Neural cell (in vitro differentiated cells): ENCODE measurements at regions not wholly inside any gene's neighbourhood (a gene's known extent, or its start where the extent isn't known, plus 50 kb on each side); places are given as distances from the start of the nearest gene placed in this dataset.

Source experiments
- H2AFZ ChIP-seq: fragments of 200-600, 300-800 bp; sonication (generic), shearing (Covaris generic); 2 replicates; pipeline ENCODE4 v1.6.0; 2014; ENCODE audit warnings: low read depth, mild to moderate bottlenecking, antibody characterized with exemption, low read length, moderate library complexity
- H3F3A ChIP-seq: fragments of 200-600 bp; shearing (Covaris generic); 2 replicates; pipeline ENCODE4 v1.6.1; 2016; ENCODE audit warnings: mild to moderate bottlenecking, moderate library complexity, mixed read lengths, antibody characterized with exemption, low read length; ENCODE audit not compliant: insufficient read depth, poor library complexity, severe bottlenecking
- H3K27ac ChIP-seq: fragments of 200-600, 300-800 bp; sonication (generic), shearing (Covaris generic); 2 replicates; pipeline ENCODE4 v1.5.1; 2014; ENCODE audit warnings: mild to moderate bottlenecking, low read length, moderate library complexity
- H3K27me3 ChIP-seq: fragments of 300-800, 200-600 bp; sonication (generic), shearing (Covaris generic); 2 replicates; pipeline ENCODE4 v1.6.0; 2014; ENCODE audit warnings: mild to moderate bottlenecking, low read depth, low read length, moderate library complexity; ENCODE audit not compliant: insufficient read depth
- H3K36me3 ChIP-seq: fragments of 300-800, 200-600 bp; sonication (generic), shearing (Covaris generic); 2 replicates; pipeline ENCODE4 v1.5.1; 2014; ENCODE audit warnings: mild to moderate bottlenecking, antibody characterized with exemption, low read length, moderate library complexity; ENCODE audit not compliant: insufficient read depth
- H3K4me2 ChIP-seq: fragments of 300-800, 200-600 bp; sonication (generic), shearing (Covaris generic); 2 replicates; pipeline ENCODE4 v1.6.0; 2014; ENCODE audit warnings: mild to moderate bottlenecking, low read length
- H3K4me3 ChIP-seq: fragments of 300-800, 200-600 bp; sonication (generic), shearing (Covaris generic); 2 replicates; pipeline ENCODE4 v1.5.1; 2014; ENCODE audit warnings: mild to moderate bottlenecking, low read length, moderate library complexity
- H3K79me2 ChIP-seq: fragments of 200-600 bp; shearing (Covaris generic); replicated peaks from 2 replicates; pipeline ENCODE4 v1.6.0; 2014; ENCODE audit warnings: mild to moderate bottlenecking, low read length, moderate library complexity; ENCODE audit not compliant: insufficient read depth
- H3K9ac ChIP-seq: fragments of 300-800, 200-600 bp; sonication (generic), shearing (Covaris generic); 2 replicates; pipeline ENCODE4 v1.6.1; 2016; ENCODE audit warnings: mild to moderate bottlenecking, low read length, mixed read lengths
- H3K9me2 ChIP-seq: fragments of 200-600 bp; shearing (Covaris generic); 2 replicates; pipeline ENCODE4 v1.6.1; 2016; ENCODE audit warnings: mild to moderate bottlenecking, low read length, mixed read lengths; ENCODE audit not compliant: insufficient read depth
- H3K9me3 ChIP-seq: fragments of 200-600, 300-800 bp; sonication (generic), shearing (Covaris generic); 2 replicates; pipeline ENCODE4 v1.6.1; 2016; ENCODE audit warnings: mild to moderate bottlenecking, mixed run types, low read length, moderate library complexity, mixed read lengths
- H4K20me1 ChIP-seq: fragments of 200-600 bp; shearing (Covaris generic); 2 replicates; pipeline ENCODE4 v1.6.1; 2016; ENCODE audit warnings: mild to moderate bottlenecking, mixed run types; ENCODE audit not compliant: insufficient read depth
- EP300 ChIP-seq: fragments of 450-650 bp; conservative IDR thresholded peaks from 2 replicates; pipeline ENCODE4 v1.6.1; 2014; ENCODE audit warnings: antibody characterized with exemption, mild to moderate bottlenecking, moderate library complexity; ENCODE audit not compliant: poor library complexity, severe bottlenecking
- EZH2 ChIP-seq: fragments of 200-600, 300-800 bp; shearing (Covaris generic), sonication (generic); IDR thresholded peaks from 2 replicates; pipeline ENCODE4 v1.6.1; 2014; ENCODE audit warnings: antibody characterized with exemption, low read length, borderline replicate concordance, mild to moderate bottlenecking; ENCODE audit not compliant: insufficient read depth, poor library complexity, severe bottlenecking
- MXI1 ChIP-seq: fragments of 450-650 bp; conservative IDR thresholded peaks from 2 replicates; pipeline ENCODE4 v1.6.1; 2014; ENCODE audit warnings: antibody characterized with exemption, mild to moderate bottlenecking; ENCODE audit not compliant: poor library complexity, severe bottlenecking
- POLR2AphosphoS5 ChIP-seq: IDR thresholded peaks from 2 replicates; pipeline ENCODE4 v1.6.1; 2012
- RAD21 ChIP-seq: fragments of 450-650 bp; conservative IDR thresholded peaks from 2 replicates; pipeline ENCODE4 v1.6.1; 2014; ENCODE audit warnings: antibody characterized with exemption, mild to moderate bottlenecking, moderate library complexity
- SMC3 ChIP-seq: fragments of 450-650 bp; conservative IDR thresholded peaks from 2 replicates; pipeline ENCODE4 v1.6.1; 2014; ENCODE audit warnings: antibody characterized with exemption, mild to moderate bottlenecking, moderate library complexity; ENCODE audit not compliant: poor library complexity
- TAF1 ChIP-seq: IDR thresholded peaks from 2 replicates; pipeline ENCODE4 v1.6.1; 2012; ENCODE audit warnings: low read depth
- TF ChIP-seq, protein P1 (sequence below): fragments of 450-650 bp; IDR thresholded peaks from 2 replicates; pipeline ENCODE4 v1.5.1; 2014; ENCODE audit warnings: antibody characterized with exemption, mild to moderate bottlenecking, moderate library complexity; ENCODE audit not compliant: poor library complexity, severe bottlenecking
- TF ChIP-seq, protein P2 (sequence below): IDR thresholded peaks from 2 replicates; pipeline ENCODE4 v1.6.1; 2012; ENCODE audit warnings: borderline replicate concordance

DNA sequence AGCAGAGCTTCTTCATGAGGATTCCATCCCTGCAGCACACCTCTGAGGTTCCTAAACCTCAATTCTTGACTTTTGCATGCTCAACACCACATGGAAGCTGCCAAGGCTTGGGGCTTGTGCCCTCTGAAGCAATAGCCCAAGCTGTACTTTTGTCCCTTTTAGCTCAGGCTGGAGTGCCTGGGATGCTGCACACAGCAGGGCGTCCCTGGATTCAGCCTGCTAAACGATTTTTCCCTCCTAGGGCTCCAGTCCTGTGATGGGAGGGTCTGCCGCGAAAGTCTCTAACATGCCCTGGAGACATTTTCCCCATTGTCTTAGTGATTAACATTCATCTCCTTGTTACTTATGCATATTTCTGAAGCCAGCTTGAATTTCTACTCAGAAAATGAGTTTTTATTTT lies 98.3 kb downstream of the SLITRK5 start:
- Histone ChIP-seq H3K4me3 (no peak overlapping the region), H3F3A (no peaks in the 10 kb centered on the region), H3K36me3 (no peaks in the 10 kb centered on the region), H3K79me2 (no peaks in the 10 kb centered on the region), H3K9ac (no peak overlapping the region), H3K9me2 (no peaks in the 10 kb centered on the region), H3K9me3 (no peaks in the 10 kb centered on the region), H2AFZ (no peak overlapping the region), H3K27me3 (no peaks in the 10 kb centered on the region), H3K27ac (no peak overlapping the region), H4K20me1 (no peaks in the 10 kb centered on the region), H3K4me2 (no peak overlapping the region)
- TF ChIP-seq EP300 = no peak
- TF ChIP-seq EZH2 = no peak
- TF ChIP-seq POLR2AphosphoS5 = no peak
- TF ChIP-seq RAD21 = no peak
- no peak for TF ChIP-seq MXI1
- TF ChIP-seq, protein P1, sequence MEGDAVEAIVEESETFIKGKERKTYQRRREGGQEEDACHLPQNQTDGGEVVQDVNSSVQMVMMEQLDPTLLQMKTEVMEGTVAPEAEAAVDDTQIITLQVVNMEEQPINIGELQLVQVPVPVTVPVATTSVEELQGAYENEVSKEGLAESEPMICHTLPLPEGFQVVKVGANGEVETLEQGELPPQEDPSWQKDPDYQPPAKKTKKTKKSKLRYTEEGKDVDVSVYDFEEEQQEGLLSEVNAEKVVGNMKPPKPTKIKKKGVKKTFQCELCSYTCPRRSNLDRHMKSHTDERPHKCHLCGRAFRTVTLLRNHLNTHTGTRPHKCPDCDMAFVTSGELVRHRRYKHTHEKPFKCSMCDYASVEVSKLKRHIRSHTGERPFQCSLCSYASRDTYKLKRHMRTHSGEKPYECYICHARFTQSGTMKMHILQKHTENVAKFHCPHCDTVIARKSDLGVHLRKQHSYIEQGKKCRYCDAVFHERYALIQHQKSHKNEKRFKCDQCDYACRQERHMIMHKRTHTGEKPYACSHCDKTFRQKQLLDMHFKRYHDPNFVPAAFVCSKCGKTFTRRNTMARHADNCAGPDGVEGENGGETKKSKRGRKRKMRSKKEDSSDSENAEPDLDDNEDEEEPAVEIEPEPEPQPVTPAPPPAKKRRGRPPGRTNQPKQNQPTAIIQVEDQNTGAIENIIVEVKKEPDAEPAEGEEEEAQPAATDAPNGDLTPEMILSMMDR = no peak
- TF ChIP-seq TAF1 = no peak
- TF ChIP-seq, protein P2, sequence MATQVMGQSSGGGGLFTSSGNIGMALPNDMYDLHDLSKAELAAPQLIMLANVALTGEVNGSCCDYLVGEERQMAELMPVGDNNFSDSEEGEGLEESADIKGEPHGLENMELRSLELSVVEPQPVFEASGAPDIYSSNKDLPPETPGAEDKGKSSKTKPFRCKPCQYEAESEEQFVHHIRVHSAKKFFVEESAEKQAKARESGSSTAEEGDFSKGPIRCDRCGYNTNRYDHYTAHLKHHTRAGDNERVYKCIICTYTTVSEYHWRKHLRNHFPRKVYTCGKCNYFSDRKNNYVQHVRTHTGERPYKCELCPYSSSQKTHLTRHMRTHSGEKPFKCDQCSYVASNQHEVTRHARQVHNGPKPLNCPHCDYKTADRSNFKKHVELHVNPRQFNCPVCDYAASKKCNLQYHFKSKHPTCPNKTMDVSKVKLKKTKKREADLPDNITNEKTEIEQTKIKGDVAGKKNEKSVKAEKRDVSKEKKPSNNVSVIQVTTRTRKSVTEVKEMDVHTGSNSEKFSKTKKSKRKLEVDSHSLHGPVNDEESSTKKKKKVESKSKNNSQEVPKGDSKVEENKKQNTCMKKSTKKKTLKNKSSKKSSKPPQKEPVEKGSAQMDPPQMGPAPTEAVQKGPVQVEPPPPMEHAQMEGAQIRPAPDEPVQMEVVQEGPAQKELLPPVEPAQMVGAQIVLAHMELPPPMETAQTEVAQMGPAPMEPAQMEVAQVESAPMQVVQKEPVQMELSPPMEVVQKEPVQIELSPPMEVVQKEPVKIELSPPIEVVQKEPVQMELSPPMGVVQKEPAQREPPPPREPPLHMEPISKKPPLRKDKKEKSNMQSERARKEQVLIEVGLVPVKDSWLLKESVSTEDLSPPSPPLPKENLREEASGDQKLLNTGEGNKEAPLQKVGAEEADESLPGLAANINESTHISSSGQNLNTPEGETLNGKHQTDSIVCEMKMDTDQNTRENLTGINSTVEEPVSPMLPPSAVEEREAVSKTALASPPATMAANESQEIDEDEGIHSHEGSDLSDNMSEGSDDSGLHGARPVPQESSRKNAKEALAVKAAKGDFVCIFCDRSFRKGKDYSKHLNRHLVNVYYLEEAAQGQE = no peak
- TF ChIP-seq SMC3 = no peak

DNA sequence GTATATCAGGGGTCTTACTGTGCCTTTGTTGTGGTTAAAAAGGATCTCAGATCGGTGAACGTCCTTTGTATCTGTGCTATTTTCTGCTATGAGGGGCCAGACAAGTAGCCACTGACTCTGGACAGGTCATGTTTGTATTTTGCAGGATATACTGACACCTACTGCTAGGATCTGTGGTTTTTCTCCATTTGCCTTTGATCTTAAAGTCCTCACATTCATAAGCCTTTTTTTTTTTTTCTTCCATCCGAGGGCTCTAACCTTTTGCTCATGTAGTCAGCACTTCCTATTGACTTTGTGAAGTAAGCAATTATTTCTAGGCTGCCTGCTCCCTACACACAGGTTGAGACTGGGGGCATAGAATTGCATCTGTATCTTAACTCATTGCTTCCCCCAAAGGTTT lies 106.2 kb downstream of the SLITRK5 start:
- H3K9ac ChIP-seq = no peak overlapping the region
- H3F3A ChIP-seq = no peaks in the 10 kb centered on the region
- H3K9me2 ChIP-seq = no peaks in the 10 kb centered on the region
- no peaks in the 10 kb centered on the region for H3K27me3 ChIP-seq
- H3K27ac ChIP-seq = no peak overlapping the region
- H3K79me2 ChIP-seq = no peaks in the 10 kb centered on the region
- H4K20me1 ChIP-seq = no peaks in the 10 kb centered on the region
- no peaks in the 10 kb centered on the region for H3K36me3 ChIP-seq
- no peak overlapping the region for H3K4me2 ChIP-seq
- TF ChIP-seq RAD21 = no peak
- TF ChIP-seq EZH2 = no peak
- TF ChIP-seq, protein P1 = no peak
- no peak for TF ChIP-seq EP300
- no peak for TF ChIP-seq TAF1
- TF ChIP-seq MXI1 = no peak
- TF ChIP-seq, protein P2 = no peak
- no peak for TF ChIP-seq SMC3
- TF ChIP-seq POLR2AphosphoS5 = no peak
- H3K9me3 ChIP-seq = no peaks in the 10 kb centered on the region
- H2AFZ ChIP-seq = no peak overlapping the region
- H3K4me3 ChIP-seq = no peak overlapping the region
